Psoas muscle (tissue), 7 donors: ENCODE measurements at regions not wholly inside any gene's neighbourhood (a gene's known extent, or its start where the extent isn't known, plus 50 kb on each side); places are given as distances from the start of the nearest gene placed in this dataset.
A peak's percentile ranks its signal among the peaks of the same experiment; 100 is the strongest.

Source experiments
- ATAC-seq, 4 donors: fragments of 200-7000 bp; cut with Tn5 transposase; one replicate each; pipeline ENCODE4 v1.9.1; 2020; ENCODE audit warnings: moderate library complexity in 3 of 4, mild to moderate bottlenecking in 2 of 4
- DNase-seq, 2 donors: peaks; one replicate each; pipeline ENCODE4 v3.0.0-alpha.2; 2020
- H3K27ac ChIP-seq: fragments of 200-600 bp; one replicate; pipeline ENCODE4 v1.8.0; 2022
- H3K27me3 ChIP-seq, 3 donors: fragments of 200-600 bp in 1 of 3; one replicate each; pipeline versions ENCODE4 v1.6.1 to v1.8.0; 2013 to 2022; ENCODE audit warnings: low read length in 2 of 3, mild to moderate bottlenecking in 2 of 3, moderate library complexity in 1 of 3; ENCODE audit not compliant: insufficient read depth in 3 of 3
- H3K36me3 ChIP-seq, 2 donors: fragments of 200-600 bp in 1 of 2; one replicate each; pipeline versions ENCODE4 v1.6.1 to v1.8.0; 2013 to 2022; ENCODE audit warnings: low read depth in 1 of 2, mild to moderate bottlenecking in 1 of 2, moderate library complexity in 1 of 2; ENCODE audit not compliant: insufficient read depth in 1 of 2
- H3K4me1 ChIP-seq: fragments of 200-600 bp; one replicate; pipeline ENCODE4 v1.8.0; 2022
- H3K4me3 ChIP-seq: fragments of 200-600 bp; one replicate; pipeline ENCODE4 v1.8.0; 2022; ENCODE audit warnings: mild to moderate bottlenecking
- H3K9me3 ChIP-seq: fragments of 200-600 bp; one replicate; pipeline ENCODE4 v1.8.0; 2022
- WGBS, 3 donors: extraction: QIAGEN DNeasy Blood & Tissue Kit; methylation state at CpG; one replicate each; pipeline versions ENCODE4 v1.1.6 to v1.1.7; 2013; 5-methylcytosine and 5-hydroxymethylcytosine counted together
- intact Hi-C, 2 donors: fragments of 100-400 bp; cut with DNase I; formaldehyde crosslinking; loops; one replicate each; pipeline versions ENCODE4 v1.11.0 to v1.14.2; 2022
- TF ChIP-seq, protein P1 (sequence below): fragments of 200-600 bp; IDR thresholded peaks from one replicate; pipeline ENCODE4 v1.8.0; 2022; ENCODE audit warnings: antibody characterized with exemption
- donor health status: healthy with polysubstance abuse.
- donor health status: DM: no; HTN: no; CAD: no; lungs with moderate emphysema.
- donor health status: Bipolar disorder and iron deficiency.
- donor health status: healthy.
- donor health status: DM: yes; HTN: yes; CAD: no.
- donor health status: DM: no; HTN: no; CAD: no.
- donor health status: DM: yes; HTN: yes; CAD: no.

DNA sequence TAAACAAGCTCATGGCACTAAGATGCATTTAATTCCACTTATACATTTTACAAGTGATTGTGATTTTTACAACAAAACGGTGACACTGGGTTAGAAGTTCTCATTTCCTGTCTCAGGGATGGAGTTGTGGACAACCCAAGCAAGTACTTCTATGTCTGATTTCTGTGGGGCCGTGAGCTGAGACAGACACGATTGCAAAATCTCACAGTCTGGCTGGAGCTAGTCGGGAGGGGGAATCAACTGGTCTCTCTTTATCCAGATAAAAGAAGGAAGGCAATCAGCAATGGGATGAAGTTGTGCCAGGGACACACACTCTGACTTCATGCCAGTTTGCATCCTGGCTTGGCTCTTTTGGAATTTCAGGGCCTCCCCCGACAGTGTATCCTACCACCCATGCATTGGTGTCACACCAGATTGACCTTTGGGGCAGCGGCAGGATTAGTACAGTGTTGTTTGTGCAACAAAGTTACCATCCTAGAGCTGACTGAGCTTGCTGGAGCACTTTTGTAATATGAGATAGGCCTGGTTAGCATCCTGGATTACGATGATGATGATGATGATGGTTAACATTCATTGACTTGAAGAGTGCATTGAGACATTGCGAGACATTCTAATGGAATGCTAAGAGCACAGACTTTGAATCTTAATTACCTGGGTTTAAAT lies 98.8 kb downstream of the CTAGE1 start:
- 56 to 61% (median 59%) methylated on average over 8 of the region's 8 CpGs for WGBS, 3 donors
- ATAC-seq = no peak

DNA sequence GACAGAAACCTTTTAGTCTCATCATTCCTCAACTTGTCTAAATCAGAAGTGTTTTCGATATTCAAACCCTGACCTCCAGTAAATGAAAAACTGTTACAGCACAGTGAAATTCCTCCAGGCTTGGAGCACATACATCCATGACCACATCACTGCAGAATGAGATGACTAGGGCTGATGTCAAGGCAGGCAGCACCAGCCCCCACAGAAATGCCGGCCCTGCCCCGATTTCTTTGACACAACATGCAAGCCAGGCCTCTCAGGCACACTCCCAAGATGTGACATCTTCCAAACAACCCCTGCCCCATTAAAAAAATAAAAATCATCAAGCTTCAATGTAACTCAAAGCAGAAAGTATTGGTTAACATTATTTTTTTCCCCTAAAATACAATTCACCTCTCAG lies 103.3 kb downstream of the CTAGE1 start:
- Histone ChIP-seq H3K36me3 (no peaks in the 10 kb centered on the region), H3K27ac (no peak overlapping the region), H3K4me3 (no peak overlapping the region), H3K27me3 (peaks cover 0 to 20% (median 3%) of the 10 kb centered on the region in 3 donors), H3K4me1 (no peaks in the 10 kb centered on the region), H3K9me3 (no peaks in the 10 kb centered on the region)
- ATAC-seq (no peak), DNase-seq (peak in 1 of 2 donors; percentile 37)
- intact Hi-C loops = no loop called here
- 52 to 68% (median 65%) methylated on average over 3 of the region's 3 CpGs for WGBS, 3 donors
- TF ChIP-seq, protein P1, sequence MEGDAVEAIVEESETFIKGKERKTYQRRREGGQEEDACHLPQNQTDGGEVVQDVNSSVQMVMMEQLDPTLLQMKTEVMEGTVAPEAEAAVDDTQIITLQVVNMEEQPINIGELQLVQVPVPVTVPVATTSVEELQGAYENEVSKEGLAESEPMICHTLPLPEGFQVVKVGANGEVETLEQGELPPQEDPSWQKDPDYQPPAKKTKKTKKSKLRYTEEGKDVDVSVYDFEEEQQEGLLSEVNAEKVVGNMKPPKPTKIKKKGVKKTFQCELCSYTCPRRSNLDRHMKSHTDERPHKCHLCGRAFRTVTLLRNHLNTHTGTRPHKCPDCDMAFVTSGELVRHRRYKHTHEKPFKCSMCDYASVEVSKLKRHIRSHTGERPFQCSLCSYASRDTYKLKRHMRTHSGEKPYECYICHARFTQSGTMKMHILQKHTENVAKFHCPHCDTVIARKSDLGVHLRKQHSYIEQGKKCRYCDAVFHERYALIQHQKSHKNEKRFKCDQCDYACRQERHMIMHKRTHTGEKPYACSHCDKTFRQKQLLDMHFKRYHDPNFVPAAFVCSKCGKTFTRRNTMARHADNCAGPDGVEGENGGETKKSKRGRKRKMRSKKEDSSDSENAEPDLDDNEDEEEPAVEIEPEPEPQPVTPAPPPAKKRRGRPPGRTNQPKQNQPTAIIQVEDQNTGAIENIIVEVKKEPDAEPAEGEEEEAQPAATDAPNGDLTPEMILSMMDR = no peak

More for the DNA sequence above, 98.8 kb downstream of the CTAGE1 start:
- no peak for DNase-seq
- Histone ChIP-seq H3K4me3 (no peak overlapping the region), H3K27me3 (peaks cover 0 to 14% (median 0%) of the 10 kb centered on the region in 3 donors), H3K36me3 (no peaks in the 10 kb centered on the region), H3K27ac (no peak overlapping the region), H3K9me3 (no peaks in the 10 kb centered on the region), H3K4me1 (peaks cover under 1% of the 10 kb centered on the region)
- intact Hi-C loops = no loop called here
- TF ChIP-seq, protein P1 = no peak

GRCh38 chr18:22314001-22314400 lies 103.7 kb downstream of the CTAGE1 start:
- Histone ChIP-seq H3K27ac (no peak overlapping the region), H3K36me3 (no peaks in the 10 kb centered on the region), H3K27me3 (peaks cover 0 to 20% (median 3%) of the 10 kb centered on the region in 3 donors), H3K4me1 (no peaks in the 10 kb centered on the region), H3K4me3 (no peak overlapping the region), H3K9me3 (no peaks in the 10 kb centered on the region)
- WGBS, 3 donors = 51 to 68% (median 65%) methylated on average over 6 of the region's 6 CpGs
- intact Hi-C loops = no loop called here
- DNase-seq = no peak
- TF ChIP-seq, protein P1 = no peak
- no peak for ATAC-seq

DNA sequence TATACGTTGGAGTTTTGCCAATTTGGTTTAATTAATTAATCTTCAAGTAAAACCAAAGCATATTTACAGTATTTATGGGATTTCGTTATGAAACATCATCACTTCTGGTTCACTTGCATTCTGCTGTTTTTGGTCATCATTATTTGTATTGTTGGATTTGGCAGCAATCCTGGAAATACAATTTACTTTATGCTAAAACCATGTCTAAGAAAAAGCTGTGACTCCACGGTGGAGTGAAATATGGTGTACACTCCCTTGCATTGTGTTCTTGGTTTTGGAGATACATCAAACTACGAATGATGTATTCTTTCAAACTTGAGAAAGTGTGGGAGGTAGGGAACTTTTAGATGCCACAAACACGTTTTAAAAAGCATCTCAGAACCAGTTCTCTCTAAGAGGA lies 106.4 kb downstream of the CTAGE1 start:
- TF ChIP-seq, protein P1 = no peak
- no peaks in the 10 kb centered on the region for H3K9me3 ChIP-seq
- DNase-seq = no peak
- no peak overlapping the region for H3K27ac ChIP-seq
- H3K4me3 ChIP-seq = no peak overlapping the region
- no peaks in the 10 kb centered on the region for H3K36me3 ChIP-seq
- H3K4me1 ChIP-seq = no peaks in the 10 kb centered on the region
- WGBS, 3 donors = 51 to 52% (median 52%) methylated on average over 5 of the region's 5 CpGs
- intact Hi-C loops = no loop called here
- no peak for ATAC-seq
- H3K27me3 ChIP-seq = peaks cover 2 to 9% (median 3%) of the 10 kb centered on the region in 3 donors

- H3K4me1 ChIP-seq = no peaks in the 10 kb centered on the region
- ATAC-seq (no peak), DNase-seq (no peak)
- intact Hi-C loops = no loop called here
- no peak overlapping the region for H3K27ac ChIP-seq
- no peak overlapping the region for H3K4me3 ChIP-seq
- TF ChIP-seq, protein P1 = no peak
- WGBS, 3 donors = 47 to 65% (median 65%) methylated on average over 5 of the region's 5 CpGs
- no peaks in the 10 kb centered on the region for H3K36me3 ChIP-seq
- H3K9me3 ChIP-seq = no peaks in the 10 kb centered on the region
- peaks cover 2 to 10% (median 3%) of the 10 kb centered on the region in 3 donors for H3K27me3 ChIP-seq
Observed at GRCh38 chr18:22309191-22309590, 108.5 kb downstream of the CTAGE1 start.
